HG03432 (cell line): ENCODE measurements at regions not wholly inside any gene's neighbourhood (a gene's known extent, or its start where the extent isn't known, plus 50 kb on each side); places are given as distances from the start of the nearest gene placed in this dataset.

Experiments
- ATAC-seq: cut with Tn5 transposase; IDR thresholded peaks from one replicate; pipeline ENCODE4 v1.9.1; 2021; ENCODE audit warnings: mild to moderate bottlenecking, moderate library complexity; ENCODE audit not compliant: unreplicated experiment

DNA sequence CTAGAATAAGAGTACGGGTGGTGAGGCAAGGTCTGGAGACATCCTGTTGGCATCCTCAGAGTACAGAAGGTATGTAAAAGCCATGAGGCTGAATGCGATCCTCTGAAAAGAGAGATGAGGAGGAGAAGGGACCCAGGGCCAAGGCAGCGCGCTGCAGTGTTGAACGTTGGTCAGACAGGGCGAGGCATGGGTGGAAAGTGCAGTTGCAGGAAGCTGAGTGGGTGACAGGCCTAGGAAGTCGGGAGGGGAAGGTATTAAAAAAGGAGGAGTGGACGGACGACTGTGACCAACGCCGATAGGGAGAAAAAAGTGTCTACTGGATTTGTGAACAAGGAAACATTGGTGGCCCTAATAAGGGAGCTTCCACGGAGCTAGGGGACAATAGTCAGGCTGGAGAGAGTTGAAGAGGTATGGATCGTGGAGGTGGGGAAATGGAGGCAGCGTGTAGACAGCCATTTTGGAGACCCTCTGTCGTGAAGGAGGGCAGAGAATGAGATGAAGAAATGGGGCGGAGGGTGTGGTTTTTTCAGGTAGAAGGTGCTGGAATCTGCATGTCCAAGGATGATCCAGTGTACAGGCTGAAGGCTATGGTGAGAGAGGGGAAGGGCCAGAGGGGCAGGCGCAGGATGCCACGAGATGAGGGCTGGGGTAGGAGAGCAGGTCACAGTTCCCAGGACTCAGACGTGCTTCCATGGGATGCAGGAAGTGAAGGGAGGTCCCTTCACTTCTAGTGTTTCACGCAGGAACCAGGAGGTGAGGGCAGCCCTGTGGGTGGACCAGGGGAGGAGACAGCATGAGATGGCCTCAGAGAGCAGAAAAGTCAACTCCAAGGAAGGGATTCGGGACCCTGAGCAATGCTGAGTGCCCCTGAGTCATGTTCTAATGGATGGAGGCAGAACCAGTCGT is 115.9 kb downstream of the ASB7 start:
- ATAC-seq: no peak

- no peak for ATAC-seq
Measured at GRCh38 chr15:100720406-100720967, 118.1 kb downstream of the ASB7 start.

GRCh38 chr15:100721758-100722550 is 119.6 kb downstream of the ASB7 start:
- no peak for ATAC-seq

GRCh38 chr15:100722551-100723314 is 120.3 kb downstream of the ASB7 start:
- no peak for ATAC-seq

DNA sequence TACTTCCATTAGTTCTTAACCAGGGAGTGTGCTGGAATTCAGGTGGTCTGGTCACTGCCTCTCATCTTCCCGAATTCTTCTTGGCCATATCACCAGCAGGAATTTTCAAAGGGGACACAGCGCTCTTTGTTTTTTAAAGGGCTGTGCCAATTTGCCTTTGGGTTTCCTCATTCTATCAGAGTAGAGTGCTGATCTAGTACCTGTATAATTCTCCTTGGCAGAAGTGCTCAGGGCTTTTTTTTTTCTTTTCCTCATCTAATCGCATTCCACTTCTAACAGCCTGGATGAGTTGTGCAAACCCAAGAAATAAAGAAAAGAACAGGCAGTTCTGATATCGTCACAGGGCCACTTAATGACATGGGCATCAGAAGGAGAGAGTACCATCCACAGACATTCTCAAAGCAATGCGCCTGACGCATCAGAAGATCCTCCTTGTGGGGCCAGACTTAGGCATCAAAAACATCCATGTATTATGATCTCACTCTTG is 121.0 kb downstream of the ASB7 start:
- no peak for ATAC-seq

DNA sequence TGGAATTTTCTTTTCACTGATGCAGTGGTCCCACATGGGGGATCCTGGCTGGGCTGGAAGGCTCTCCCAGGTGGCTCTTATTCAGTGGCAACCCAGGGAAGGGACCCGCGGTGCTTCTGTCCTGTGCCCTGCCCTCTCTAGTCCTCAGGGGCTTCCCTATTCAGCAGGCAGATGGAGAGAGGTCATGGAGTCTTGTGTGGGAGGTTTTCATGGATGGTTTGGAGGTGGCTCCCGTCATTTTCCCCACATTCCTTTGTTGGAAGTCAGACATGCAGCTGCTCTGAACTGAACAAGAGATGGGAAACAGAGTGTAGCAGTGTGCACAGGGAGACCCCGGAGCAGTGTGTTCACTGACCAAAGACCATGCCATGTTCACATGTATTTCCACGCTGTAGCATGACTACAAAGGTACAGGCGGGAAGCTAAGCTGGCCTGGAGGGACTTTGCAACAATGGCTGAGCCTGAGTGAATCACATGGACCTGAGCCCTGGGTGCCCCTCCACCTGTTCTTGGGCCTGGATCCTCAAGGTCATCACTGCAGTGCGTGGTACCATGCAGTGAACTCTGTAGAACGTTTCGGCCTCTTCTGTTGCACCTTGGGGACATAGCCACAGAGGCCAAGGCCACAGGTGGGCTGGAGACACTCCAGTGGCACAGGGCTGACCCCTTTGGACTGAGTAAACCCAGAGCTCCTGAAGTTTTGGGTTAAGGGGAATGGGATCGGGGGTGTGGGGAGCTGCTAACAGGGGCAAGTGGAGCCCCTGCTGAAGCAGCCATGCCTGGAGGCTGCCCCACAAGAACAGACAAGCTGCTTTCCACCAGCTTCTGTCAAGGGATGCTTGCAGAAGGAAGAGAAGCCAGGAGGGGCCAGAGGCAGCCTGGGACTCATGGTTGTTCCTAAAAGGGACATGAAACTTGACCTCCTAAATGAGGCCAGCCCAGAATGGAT is 123.0 kb downstream of the ASB7 start:
- no peak for ATAC-seq

DNA sequence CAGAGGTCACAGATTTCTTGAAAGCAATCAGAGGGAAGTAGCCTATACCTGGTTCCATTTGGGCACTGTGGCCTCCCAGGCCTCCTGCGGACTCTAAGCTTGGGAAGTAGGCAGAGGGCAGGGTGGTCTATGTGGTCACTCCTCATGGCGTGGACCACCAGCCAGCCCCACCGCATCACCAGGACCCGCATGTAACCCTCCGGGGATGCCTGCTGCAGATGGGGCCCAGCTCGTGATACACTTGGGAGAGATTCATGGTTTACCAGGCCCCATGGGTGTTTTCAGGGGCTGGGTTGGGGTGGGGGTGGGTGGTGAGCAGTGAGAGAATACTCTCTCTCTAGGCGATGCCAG is 123.7 kb downstream of the ASB7 start:
- ATAC-seq: no peak

DNA sequence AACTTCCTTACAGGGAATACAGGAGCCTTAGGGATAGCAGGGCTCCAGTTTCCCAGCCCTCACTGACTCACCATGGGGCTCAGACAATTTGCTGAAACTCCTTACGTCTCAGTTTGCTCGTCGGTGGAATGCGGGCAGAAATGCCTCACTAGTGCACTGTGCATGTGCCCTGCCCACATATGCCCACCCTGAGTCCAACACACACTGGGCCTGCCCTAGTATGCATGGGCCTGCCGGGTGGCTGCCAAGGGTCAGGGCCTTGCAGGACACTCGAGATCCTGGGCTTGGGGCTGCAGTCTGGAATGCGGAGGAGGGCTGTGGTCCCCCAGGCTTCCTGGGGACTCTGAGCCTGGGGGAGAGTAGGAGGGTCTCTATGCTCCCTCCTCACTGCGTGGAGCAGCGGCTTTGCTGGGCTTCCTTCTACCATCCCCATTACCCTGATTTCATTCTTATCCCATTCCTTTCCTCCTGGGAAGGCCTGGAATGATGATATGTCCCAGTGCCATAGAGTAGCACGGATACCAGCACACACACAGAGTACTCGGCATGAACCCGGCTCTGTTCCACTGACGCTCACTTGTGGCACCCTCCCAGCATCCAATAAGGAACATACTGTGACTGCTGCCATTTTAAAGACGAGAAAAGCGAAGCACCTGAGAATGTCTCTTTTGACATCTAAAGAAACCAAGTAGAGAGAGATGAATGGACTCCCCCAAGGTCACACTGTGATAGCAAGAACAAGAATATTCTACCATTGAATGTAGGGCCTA is 124.2 kb downstream of the ASB7 start:
- ATAC-seq: no peak

DNA sequence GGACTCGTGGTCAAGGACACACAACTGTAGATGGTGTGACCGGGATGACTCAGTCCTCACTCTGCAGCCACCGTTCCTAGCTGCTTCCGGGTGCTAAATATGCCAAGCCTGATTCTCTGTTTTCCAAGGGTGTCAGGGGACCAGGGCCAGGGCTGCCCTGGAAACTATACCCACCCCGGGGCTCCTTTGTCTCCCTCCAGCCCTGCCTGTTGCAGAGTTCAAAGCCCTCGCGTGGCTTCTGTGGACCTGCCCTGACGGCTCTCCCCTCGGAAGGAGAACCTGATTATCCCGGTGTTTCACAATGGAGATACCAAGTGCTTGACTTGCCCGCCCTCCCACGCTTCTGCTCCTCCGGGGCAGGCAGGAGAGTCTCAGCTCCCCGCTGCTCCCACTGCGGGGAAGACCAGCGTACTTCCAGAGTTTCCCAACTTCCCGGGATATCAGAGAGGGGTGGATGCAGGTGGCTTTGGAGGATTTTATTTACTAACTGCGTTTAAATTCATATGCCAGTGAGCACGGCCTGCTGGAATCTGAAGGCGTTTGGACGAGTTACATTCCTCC is 125.0 kb downstream of the ASB7 start:
- no peak for ATAC-seq

- no peak for ATAC-seq
Measured at GRCh38 chr15:100728371-100729201, 126.2 kb downstream of the ASB7 start.

GRCh38 chr15:100729461-100729860 is 127.1 kb downstream of the ASB7 start:
- no peak for ATAC-seq

GRCh38 chr15:100730129-100730528 is 127.7 kb downstream of the ASB7 start:
- no peak for ATAC-seq

DNA sequence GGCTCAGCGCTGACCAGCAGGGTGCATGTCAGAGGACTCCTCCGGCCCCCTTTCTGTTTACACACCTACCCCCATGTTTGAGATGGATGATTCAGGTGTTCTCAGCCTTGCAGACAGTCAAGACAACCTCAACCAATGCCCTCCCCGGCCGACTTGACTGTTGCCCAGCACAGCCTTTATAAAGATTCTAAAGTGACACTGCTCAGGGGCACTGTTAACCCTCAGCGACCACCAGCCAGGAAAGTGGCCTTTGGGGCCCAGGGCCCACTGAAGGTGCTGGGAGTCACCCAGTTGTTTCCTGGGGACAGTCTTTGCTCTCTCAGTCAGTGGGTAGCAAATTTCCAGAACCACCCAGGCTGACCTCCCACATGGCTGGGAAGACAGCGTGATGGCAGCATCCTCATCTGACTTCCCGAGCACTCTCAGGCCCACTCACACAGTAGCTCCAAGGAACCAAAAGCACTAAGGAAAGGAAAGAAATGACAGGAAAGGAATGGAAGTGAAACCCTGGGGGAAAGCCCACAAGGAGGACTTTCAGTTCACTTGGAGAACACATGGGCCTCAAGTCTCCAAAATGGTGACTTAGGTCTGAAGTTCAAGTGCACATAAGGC is 128.4 kb downstream of the ASB7 start:
- ATAC-seq: no peak

DNA sequence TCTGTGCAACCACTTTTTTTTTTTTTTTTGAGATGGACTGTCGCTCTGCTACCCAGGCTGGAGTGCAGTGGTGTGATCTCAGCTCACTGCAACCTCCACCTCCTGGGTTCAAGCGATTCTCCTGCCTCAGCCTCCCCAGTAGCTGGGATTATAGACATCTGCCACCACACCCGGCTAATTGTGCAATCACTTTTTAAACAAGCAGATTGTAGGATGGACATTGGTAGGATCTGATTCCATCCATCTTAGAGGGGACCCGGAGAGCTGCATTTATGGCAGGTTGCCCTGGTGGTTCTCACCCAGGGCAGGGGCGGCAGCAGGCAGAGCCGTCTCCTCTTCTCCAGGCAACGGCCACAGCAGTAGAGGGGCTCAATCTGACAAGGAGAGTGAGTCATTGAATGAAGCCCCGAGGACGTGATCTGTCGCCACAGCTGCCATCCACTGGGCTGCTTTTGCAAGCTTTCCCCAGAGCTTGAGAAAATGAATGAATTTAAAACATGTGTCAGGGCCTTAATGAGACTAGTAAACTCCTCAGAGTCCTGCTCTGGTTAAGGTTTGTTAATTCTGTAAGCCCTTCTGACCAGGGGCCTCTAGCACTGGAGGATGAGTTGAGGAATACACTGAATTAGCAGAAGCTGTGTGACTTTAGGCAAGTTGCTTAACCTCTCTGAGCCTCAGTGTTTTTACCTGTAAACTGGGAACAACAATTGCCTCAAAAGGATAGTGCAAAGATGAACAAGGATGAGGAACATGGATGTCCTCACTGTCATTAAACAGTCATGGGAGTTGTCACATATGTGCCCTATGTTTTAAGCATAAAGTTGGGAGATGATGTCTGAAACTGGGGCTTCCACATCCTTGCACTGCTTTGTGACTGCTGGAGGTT is 129.1 kb downstream of the ASB7 start:
- ATAC-seq: no peak

GRCh38 chr15:100732211-100733055 is 130.0 kb downstream of the ASB7 start:
- no peak for ATAC-seq
